GM23338 (cell line): ENCODE measurements at regions not wholly inside any gene's neighbourhood (a gene's known extent, or its start where the extent isn't known, plus 50 kb on each side); places are given as distances from the start of the nearest gene placed in this dataset.

Experiments
- ATAC-seq: fragments of 200-7000 bp; cut with Tn5 transposase; 3 replicates; pipeline ENCODE4 v1.9.1; 2020
- DNase-seq: peaks from one replicate; pipeline ENCODE4 v3.0.0-alpha.2; 2015; ENCODE audit warnings: low spot score
- H2AFZ ChIP-seq: fragments of 200-600 bp; sonication (generic); 2 replicates; pipeline ENCODE4 v1.8.0; 2016; ENCODE audit warnings: antibody characterized with exemption, mild to moderate bottlenecking, moderate library complexity
- H3F3A ChIP-seq: fragments of 200-600 bp; sonication (generic); replicated peaks from 2 replicates; pipeline ENCODE4 v1.8.0; 2017; ENCODE audit warnings: antibody characterized with exemption, mixed run types, low read depth
- H3K27ac ChIP-seq: fragments of 200-600 bp; sonication (generic); 2 replicates; pipeline ENCODE4 v1.6.1; 2016; ENCODE audit warnings: low read depth
- H3K27me3 ChIP-seq: fragments of 200-600 bp; sonication (generic); 2 replicates; pipeline ENCODE4 v1.8.0; 2016; ENCODE audit warnings: mild to moderate bottlenecking, mixed run types, moderate library complexity; ENCODE audit not compliant: insufficient read depth
- H3K36me3 ChIP-seq: fragments of 200-600 bp; sonication (generic); 2 replicates; pipeline ENCODE4 v1.8.0; 2016; ENCODE audit warnings: mild to moderate bottlenecking; ENCODE audit not compliant: insufficient read depth
- H3K4me1 ChIP-seq: fragments of 200-600 bp; sonication (generic); 2 replicates; pipeline ENCODE4 v1.8.0; 2016; ENCODE audit warnings: mild to moderate bottlenecking, moderate library complexity; ENCODE audit not compliant: insufficient read depth
- H3K4me2 ChIP-seq: fragments of 200-600 bp; sonication (generic); 2 replicates; pipeline ENCODE4 v1.7.1; 2017; ENCODE audit warnings: mixed run types
- H3K4me3 ChIP-seq: fragments of 200-600 bp; sonication (generic); 2 replicates; pipeline ENCODE4 v1.6.1; 2016; ENCODE audit warnings: mixed run types
- H3K79me2 ChIP-seq: fragments of 200-600 bp; sonication (generic); replicated peaks from 2 replicates; pipeline ENCODE4 v1.8.0; 2017; ENCODE audit warnings: mild to moderate bottlenecking; ENCODE audit not compliant: insufficient read depth
- H3K9me2 ChIP-seq: fragments of 200-600 bp; sonication (generic); 2 replicates; pipeline ENCODE4 v1.8.0; 2017; ENCODE audit not compliant: insufficient read depth
- H4K20me1 ChIP-seq: fragments of 200-600 bp; sonication (generic); replicated peaks from 2 replicates; pipeline ENCODE4 v1.8.0; 2017; ENCODE audit warnings: mild to moderate bottlenecking; ENCODE audit not compliant: insufficient read depth
- H3K27ac Mint-ChIP-seq: 2 replicates; pipeline ENCODE4 v1.8.0; 2020; ENCODE audit warnings: inconsistent platforms, mild to moderate bottlenecking, moderate library complexity, mixed read lengths
- H3K27me3 Mint-ChIP-seq: 3 replicates; pipeline ENCODE4 v1.8.0; 2022; ENCODE audit warnings: low read depth, mild to moderate bottlenecking, moderate library complexity, mixed read lengths, inconsistent platforms; ENCODE audit not compliant: insufficient read depth, poor library complexity
- H3K36me3 Mint-ChIP-seq: 3 replicates; pipeline ENCODE4 v1.8.0; 2021; ENCODE audit warnings: low read depth, mild to moderate bottlenecking, inconsistent platforms, moderate library complexity, mixed read lengths
- H3K4me1 Mint-ChIP-seq: 3 replicates; pipeline ENCODE4 v1.8.0; 2020; ENCODE audit warnings: mild to moderate bottlenecking, inconsistent platforms, mixed read lengths
- H3K4me3 Mint-ChIP-seq: 3 replicates; pipeline ENCODE4 v1.8.0; 2021; ENCODE audit warnings: moderate library complexity, mild to moderate bottlenecking, inconsistent platforms, mixed read lengths
- H3K9me3 Mint-ChIP-seq: 3 replicates; pipeline ENCODE4 v1.8.0; 2020; ENCODE audit warnings: moderate library complexity, mild to moderate bottlenecking, inconsistent platforms, mixed read lengths
- NANOG ChIP-seq: IDR thresholded peaks from 2 replicates; pipeline ENCODE4 v1.6.1; 2016; ENCODE audit warnings: antibody characterized with exemption, borderline replicate concordance
- POLR2AphosphoS5 ChIP-seq: IDR thresholded peaks from 2 replicates; pipeline ENCODE4 v1.6.1; 2016; ENCODE audit warnings: antibody characterized with exemption, low read depth
- REST ChIP-seq: IDR thresholded peaks from one replicate; pipeline ENCODE4 v1.6.1; 2018; ENCODE audit warnings: antibody characterized with exemption; ENCODE audit not compliant: unreplicated experiment
- ZNF331 ChIP-seq: fragments of 250-450 bp; sonication (Bioruptor Pico); IDR thresholded peaks from 2 replicates; pipeline ENCODE4 v1.5.0; 2020; ENCODE audit warnings: low read depth, mild to moderate bottlenecking, moderate library complexity
- TF ChIP-seq, protein P1 (sequence below): IDR thresholded peaks from 2 replicates; pipeline ENCODE4 v1.6.1; 2016; ENCODE audit warnings: antibody characterized with exemption
- TF ChIP-seq, protein P2 (sequence below), 2 experiments: fragments of 200-600 bp in 1 of 2; sonication (generic) in 1 of 2; conservative IDR thresholded peaks; 2 replicates each; pipeline versions ENCODE4 v1.5.1 to v1.6.1; 2016 to 2017; ENCODE audit warnings: antibody characterized with exemption in 2 of 2, low read depth in 2 of 2, mild to moderate bottlenecking in 2 of 2, moderate library complexity in 1 of 2
- TF ChIP-seq, protein P3 (sequence below): fragments of 250-450 bp; sonication (Bioruptor Pico); IDR thresholded peaks from 2 replicates; pipeline ENCODE4 v1.5.0; 2020; ENCODE audit warnings: mild to moderate bottlenecking, moderate library complexity

GRCh38 chr10:129223363-129223762 lies 243.7 kb upstream of the MGMT start (continued):
- TF ChIP-seq REST: no peak

GRCh38 chr10:129224065-129224464 lies 243.0 kb upstream of the MGMT start:
- Mint-ChIP-seq H3K27me3 (peaks cover 3% of the 10 kb centered on the region), H3K36me3 (no peaks in the 10 kb centered on the region), H3K4me1 (no peaks in the 10 kb centered on the region; the same call in 1 of the 3 replicates), H3K27ac (no peak overlapping the region), H3K9me3 (no peaks in the 10 kb centered on the region; the same call in 2 of the 3 replicates), H3K4me3 (no peak overlapping the region)
- Histone ChIP-seq H3K4me1 (no peaks in the 10 kb centered on the region), H3K4me3 (no peak overlapping the region), H3K27me3 (no peaks in the 10 kb centered on the region), H3F3A (no peaks in the 10 kb centered on the region), H2AFZ (no peak overlapping the region), H3K9me2 (0 out of 2 replicates have a peak, but pooled peaks cover 4% of the 10 kb centered on the region), H3K36me3 (no peaks in the 10 kb centered on the region), H4K20me1 (no peaks in the 10 kb centered on the region), H3K79me2 (no peaks in the 10 kb centered on the region), H3K27ac (no peak overlapping the region), H3K4me2 (no peak overlapping the region)
- TF ChIP-seq, protein P1, sequence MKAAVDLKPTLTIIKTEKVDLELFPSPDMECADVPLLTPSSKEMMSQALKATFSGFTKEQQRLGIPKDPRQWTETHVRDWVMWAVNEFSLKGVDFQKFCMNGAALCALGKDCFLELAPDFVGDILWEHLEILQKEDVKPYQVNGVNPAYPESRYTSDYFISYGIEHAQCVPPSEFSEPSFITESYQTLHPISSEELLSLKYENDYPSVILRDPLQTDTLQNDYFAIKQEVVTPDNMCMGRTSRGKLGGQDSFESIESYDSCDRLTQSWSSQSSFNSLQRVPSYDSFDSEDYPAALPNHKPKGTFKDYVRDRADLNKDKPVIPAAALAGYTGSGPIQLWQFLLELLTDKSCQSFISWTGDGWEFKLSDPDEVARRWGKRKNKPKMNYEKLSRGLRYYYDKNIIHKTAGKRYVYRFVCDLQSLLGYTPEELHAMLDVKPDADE: no peak
- TF ChIP-seq NANOG (no peak), POLR2AphosphoS5 (no peak), REST (no peak), ZNF331 (CRISPR knock-in tag) (no peak)
- TF ChIP-seq, protein P2, sequence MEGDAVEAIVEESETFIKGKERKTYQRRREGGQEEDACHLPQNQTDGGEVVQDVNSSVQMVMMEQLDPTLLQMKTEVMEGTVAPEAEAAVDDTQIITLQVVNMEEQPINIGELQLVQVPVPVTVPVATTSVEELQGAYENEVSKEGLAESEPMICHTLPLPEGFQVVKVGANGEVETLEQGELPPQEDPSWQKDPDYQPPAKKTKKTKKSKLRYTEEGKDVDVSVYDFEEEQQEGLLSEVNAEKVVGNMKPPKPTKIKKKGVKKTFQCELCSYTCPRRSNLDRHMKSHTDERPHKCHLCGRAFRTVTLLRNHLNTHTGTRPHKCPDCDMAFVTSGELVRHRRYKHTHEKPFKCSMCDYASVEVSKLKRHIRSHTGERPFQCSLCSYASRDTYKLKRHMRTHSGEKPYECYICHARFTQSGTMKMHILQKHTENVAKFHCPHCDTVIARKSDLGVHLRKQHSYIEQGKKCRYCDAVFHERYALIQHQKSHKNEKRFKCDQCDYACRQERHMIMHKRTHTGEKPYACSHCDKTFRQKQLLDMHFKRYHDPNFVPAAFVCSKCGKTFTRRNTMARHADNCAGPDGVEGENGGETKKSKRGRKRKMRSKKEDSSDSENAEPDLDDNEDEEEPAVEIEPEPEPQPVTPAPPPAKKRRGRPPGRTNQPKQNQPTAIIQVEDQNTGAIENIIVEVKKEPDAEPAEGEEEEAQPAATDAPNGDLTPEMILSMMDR (conservative IDR thresholded peaks at IDR 0.05; ENCODE audit: low read depth in 2 of 2): no peak
- TF ChIP-seq, protein P3, sequence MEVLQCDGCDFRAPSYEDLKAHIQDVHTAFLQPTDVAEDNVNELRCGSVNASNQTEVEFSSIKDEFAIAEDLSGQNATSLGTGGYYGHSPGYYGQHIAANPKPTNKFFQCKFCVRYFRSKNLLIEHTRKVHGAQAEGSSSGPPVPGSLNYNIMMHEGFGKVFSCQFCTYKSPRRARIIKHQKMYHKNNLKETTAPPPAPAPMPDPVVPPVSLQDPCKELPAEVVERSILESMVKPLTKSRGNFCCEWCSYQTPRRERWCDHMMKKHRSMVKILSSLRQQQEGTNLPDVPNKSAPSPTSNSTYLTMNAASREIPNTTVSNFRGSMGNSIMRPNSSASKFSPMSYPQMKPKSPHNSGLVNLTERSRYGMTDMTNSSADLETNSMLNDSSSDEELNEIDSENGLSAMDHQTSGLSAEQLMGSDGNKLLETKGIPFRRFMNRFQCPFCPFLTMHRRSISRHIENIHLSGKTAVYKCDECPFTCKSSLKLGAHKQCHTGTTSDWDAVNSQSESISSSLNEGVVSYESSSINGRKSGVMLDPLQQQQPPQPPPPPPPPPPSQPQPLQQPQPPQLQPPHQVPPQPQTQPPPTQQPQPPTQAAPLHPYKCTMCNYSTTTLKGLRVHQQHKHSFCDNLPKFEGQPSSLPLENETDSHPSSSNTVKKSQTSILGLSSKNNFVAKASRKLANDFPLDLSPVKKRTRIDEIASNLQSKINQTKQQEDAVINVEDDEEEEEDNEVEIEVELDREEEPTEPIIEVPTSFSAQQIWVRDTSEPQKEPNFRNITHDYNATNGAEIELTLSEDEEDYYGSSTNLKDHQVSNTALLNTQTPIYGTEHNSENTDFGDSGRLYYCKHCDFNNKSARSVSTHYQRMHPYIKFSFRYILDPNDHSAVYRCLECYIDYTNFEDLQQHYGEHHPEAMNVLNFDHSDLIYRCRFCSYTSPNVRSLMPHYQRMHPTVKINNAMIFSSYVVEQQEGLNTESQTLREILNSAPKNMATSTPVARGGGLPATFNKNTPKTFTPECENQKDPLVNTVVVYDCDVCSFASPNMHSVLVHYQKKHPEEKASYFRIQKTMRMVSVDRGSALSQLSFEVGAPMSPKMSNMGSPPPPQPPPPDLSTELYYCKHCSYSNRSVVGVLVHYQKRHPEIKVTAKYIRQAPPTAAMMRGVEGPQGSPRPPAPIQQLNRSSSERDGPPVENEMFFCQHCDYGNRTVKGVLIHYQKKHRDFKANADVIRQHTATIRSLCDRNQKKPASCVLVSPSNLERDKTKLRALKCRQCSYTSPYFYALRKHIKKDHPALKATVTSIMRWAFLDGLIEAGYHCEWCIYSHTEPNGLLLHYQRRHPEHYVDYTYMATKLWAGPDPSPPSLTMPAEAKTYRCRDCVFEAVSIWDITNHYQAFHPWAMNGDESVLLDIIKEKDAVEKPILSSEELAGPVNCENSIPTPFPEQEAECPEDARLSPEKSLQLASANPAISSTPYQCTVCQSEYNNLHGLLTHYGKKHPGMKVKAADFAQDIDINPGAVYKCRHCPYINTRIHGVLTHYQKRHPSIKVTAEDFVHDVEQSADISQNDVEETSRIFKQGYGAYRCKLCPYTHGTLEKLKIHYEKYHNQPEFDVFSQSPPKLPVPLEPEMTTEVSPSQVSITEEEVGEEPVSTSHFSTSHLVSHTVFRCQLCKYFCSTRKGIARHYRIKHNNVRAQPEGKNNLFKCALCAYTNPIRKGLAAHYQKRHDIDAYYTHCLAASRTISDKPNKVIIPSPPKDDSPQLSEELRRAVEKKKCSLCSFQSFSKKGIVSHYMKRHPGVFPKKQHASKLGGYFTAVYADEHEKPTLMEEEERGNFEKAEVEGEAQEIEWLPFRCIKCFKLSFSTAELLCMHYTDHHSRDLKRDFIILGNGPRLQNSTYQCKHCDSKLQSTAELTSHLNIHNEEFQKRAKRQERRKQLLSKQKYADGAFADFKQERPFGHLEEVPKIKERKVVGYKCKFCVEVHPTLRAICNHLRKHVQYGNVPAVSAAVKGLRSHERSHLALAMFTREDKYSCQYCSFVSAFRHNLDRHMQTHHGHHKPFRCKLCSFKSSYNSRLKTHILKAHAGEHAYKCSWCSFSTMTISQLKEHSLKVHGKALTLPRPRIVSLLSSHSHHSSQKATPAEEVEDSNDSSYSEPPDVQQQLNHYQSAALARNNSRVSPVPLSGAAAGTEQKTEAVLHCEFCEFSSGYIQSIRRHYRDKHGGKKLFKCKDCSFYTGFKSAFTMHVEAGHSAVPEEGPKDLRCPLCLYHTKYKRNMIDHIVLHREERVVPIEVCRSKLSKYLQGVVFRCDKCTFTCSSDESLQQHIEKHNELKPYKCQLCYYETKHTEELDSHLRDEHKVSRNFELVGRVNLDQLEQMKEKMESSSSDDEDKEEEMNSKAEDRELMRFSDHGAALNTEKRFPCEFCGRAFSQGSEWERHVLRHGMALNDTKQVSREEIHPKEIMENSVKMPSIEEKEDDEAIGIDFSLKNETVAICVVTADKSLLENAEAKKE (CRISPR knock-in tag): no peak
- ATAC-seq: no peak
- no peak for DNase-seq
